Naive B cell (primary cell): ENCODE measurements at regions not wholly inside any gene's neighbourhood (a gene's known extent, or its start where the extent isn't known, plus 50 kb on each side); places are given as distances from the start of the nearest gene placed in this dataset.

Experiments used
- ATAC-seq, 2 donors: fragments of 150-1000 bp; cut with Tn5 transposase; 2 replicates each; pipeline ENCODE4 v1.10.0; 2021; ENCODE audit warnings: low read depth in 2 of 2, mild to moderate bottlenecking in 2 of 2, moderate library complexity in 2 of 2
- DNase-seq: peaks from one replicate; pipeline ENCODE4 v3.0.0; 2022
- H3K27ac Mint-ChIP-seq, 6 donors: one replicate each; pipeline ENCODE4 v1.8.0; 2020 to 2022; ENCODE audit warnings: mild to moderate bottlenecking in 6 of 6, mixed read lengths in 6 of 6, moderate library complexity in 5 of 6, inconsistent platforms in 2 of 6
- H3K27me3 Mint-ChIP-seq, 3 donors: one replicate each; pipeline ENCODE4 v1.8.0; 2021 to 2022; ENCODE audit warnings: mixed read lengths in 3 of 3, mild to moderate bottlenecking in 1 of 3
- H3K36me3 Mint-ChIP-seq, 2 donors: one replicate each; pipeline ENCODE4 v1.8.0; 2020 to 2022; ENCODE audit warnings: mixed read lengths in 2 of 2, inconsistent platforms in 1 of 2, mild to moderate bottlenecking in 1 of 2
- H3K4me1 Mint-ChIP-seq, 3 donors: one replicate each; pipeline ENCODE4 v1.8.0; 2020 to 2022; ENCODE audit warnings: mixed read lengths in 3 of 3, inconsistent platforms in 1 of 3, mild to moderate bottlenecking in 1 of 3, moderate library complexity in 1 of 3
- H3K4me3 Mint-ChIP-seq, 8 donors: one replicate each; pipeline ENCODE4 v1.8.0; 2020 to 2022; ENCODE audit warnings: mild to moderate bottlenecking in 8 of 8, mixed read lengths in 8 of 8, moderate library complexity in 8 of 8, inconsistent platforms in 2 of 8
- H3K9me3 Mint-ChIP-seq, 7 donors: one replicate each; pipeline ENCODE4 v1.8.0; 2020 to 2022; ENCODE audit warnings: mixed read lengths in 7 of 7, mild to moderate bottlenecking in 5 of 7, inconsistent platforms in 2 of 7, moderate library complexity in 1 of 7

DNA sequence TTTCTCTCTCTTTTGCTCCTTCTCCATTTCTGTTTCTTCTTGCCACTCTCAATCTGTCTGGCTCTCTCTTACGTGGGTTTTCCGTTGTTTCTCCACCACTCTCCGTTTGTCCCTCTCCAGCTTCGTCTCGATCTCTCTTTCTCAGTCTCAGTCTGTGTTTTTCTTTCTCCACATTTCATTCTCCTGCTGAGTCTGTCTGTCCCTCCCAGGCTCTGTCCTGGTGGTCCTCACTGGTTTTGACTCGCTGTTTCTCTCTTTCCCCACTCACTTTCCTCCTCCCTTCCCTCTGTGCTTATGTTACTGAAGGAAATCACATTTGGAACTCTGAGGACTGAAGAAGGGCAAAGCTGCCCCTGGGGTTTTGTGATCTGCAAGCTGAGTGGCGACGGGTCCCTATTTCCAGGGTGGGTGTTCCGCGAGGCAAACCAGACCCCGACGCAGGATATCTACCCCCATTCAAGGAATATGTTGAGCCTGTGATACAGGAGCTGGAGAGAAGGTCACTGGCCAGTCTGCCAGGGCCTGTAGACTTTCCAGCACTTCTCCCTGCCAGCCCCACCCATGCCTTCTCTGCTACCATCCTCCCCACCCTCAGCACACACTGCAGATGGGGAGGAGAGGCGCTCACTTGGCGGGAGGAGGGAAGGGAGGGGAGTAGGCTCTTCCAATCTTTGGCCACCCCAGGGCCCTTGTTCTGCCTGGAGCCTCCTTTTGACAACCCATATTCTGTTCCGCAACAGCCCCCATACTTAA is 102.7 kb upstream of the MAP1LC3B2 start:
- Mint-ChIP-seq H3K27me3 (peaks cover 8 to 29% (median 22%) of the 10 kb centered on the region in 3 donors), H3K27ac (peak overlapping the region in 2 of 6 donors; percentile 69 to 81), H3K9me3 (no peaks in the 10 kb centered on the region), H3K36me3 (no peaks in the 10 kb centered on the region), H3K4me3 (peak overlapping the region in 2 of 8 donors; percentile 25 to 37), H3K4me1 (peaks cover 11 to 45% (median 29%) of the 10 kb centered on the region in 3 donors)
- ATAC-seq (no peak), DNase-seq (no peak)

GRCh38 chr12:116458492-116458891 is 100.7 kb upstream of the MAP1LC3B2 start:
- ATAC-seq (no peak), DNase-seq (no peak)
- Mint-ChIP-seq H3K9me3 (no peaks in the 10 kb centered on the region), H3K4me3 (peak overlapping the region in 1 of 8 donors; percentile 54), H3K4me1 (peaks cover 7 to 36% (median 20%) of the 10 kb centered on the region in 3 donors), H3K27ac (no peak overlapping the region), H3K36me3 (no peaks in the 10 kb centered on the region), H3K27me3 (peaks cover 8 to 29% (median 22%) of the 10 kb centered on the region in 3 donors)

GRCh38 chr12:116459011-116459875 is 99.9 kb upstream of the MAP1LC3B2 start:
- H3K36me3 Mint-ChIP-seq: no peaks in the 10 kb centered on the region
- H3K4me1 Mint-ChIP-seq: peaks cover 0 to 28% (median 12%) of the 10 kb centered on the region in 3 donors
- ATAC-seq (peak in 1 of 2 donors; percentile 43), DNase-seq (no peak)
- no peak overlapping the region for H3K4me3 Mint-ChIP-seq
- peaks cover 8 to 29% (median 22%) of the 10 kb centered on the region in 3 donors for H3K27me3 Mint-ChIP-seq
- no peaks in the 10 kb centered on the region for H3K9me3 Mint-ChIP-seq
- peak overlapping the region in 1 of 6 donors; percentile 16 for H3K27ac Mint-ChIP-seq

GRCh38 chr12:116459916-116460663 is 99.1 kb upstream of the MAP1LC3B2 start:
- Mint-ChIP-seq H3K4me1 (peaks cover 0 to 20% (median 4%) of the 10 kb centered on the region in 3 donors), H3K4me3 (no peak overlapping the region), H3K27ac (peak overlapping the region in 2 of 6 donors; percentile 51 to 79), H3K27me3 (peaks cover 8 to 25% (median 21%) of the 10 kb centered on the region in 3 donors), H3K9me3 (no peaks in the 10 kb centered on the region), H3K36me3 (no peaks in the 10 kb centered on the region)
- DNase-seq (no peak), ATAC-seq (no peak)

- Mint-ChIP-seq H3K27ac (no peak overlapping the region), H3K36me3 (no peaks in the 10 kb centered on the region), H3K4me3 (no peak overlapping the region), H3K9me3 (no peaks in the 10 kb centered on the region), H3K4me1 (peaks cover 0 to 17% (median 0%) of the 10 kb centered on the region in 3 donors), H3K27me3 (peaks cover 6 to 20% (median 13%) of the 10 kb centered on the region in 3 donors)
- no peak for DNase-seq
- ATAC-seq: no peak
Measured at GRCh38 chr12:116461060-116461459, 98.1 kb upstream of the MAP1LC3B2 start.

GRCh38 chr12:116463366-116463765 is 95.8 kb upstream of the MAP1LC3B2 start:
- H3K36me3 Mint-ChIP-seq: no peaks in the 10 kb centered on the region
- ATAC-seq: no peak
- H3K4me1 Mint-ChIP-seq: peaks cover 0 to 9% (median 4%) of the 10 kb centered on the region in 3 donors
- no peak for DNase-seq
- no peak overlapping the region for H3K4me3 Mint-ChIP-seq
- H3K27ac Mint-ChIP-seq: no peak overlapping the region
- no peaks in the 10 kb centered on the region for H3K9me3 Mint-ChIP-seq
- no peaks in the 10 kb centered on the region for H3K27me3 Mint-ChIP-seq

- ATAC-seq (no peak), DNase-seq (no peak)
- H3K9me3 Mint-ChIP-seq: no peaks in the 10 kb centered on the region
- H3K27ac Mint-ChIP-seq: no peak overlapping the region
- H3K36me3 Mint-ChIP-seq: no peaks in the 10 kb centered on the region
- H3K4me3 Mint-ChIP-seq: no peak overlapping the region
- peaks cover 0 to 6% (median 5%) of the 10 kb centered on the region in 3 donors for H3K4me1 Mint-ChIP-seq
- H3K27me3 Mint-ChIP-seq: no peaks in the 10 kb centered on the region
Measured at GRCh38 chr12:116465407-116465806, 93.8 kb upstream of the MAP1LC3B2 start.

GRCh38 chr12:116465856-116466255 is 93.3 kb upstream of the MAP1LC3B2 start:
- Mint-ChIP-seq H3K9me3 (no peaks in the 10 kb centered on the region), H3K27me3 (no peaks in the 10 kb centered on the region), H3K4me3 (no peak overlapping the region), H3K36me3 (no peaks in the 10 kb centered on the region), H3K27ac (peak overlapping the region in 1 of 6 donors; percentile 32), H3K4me1 (peaks cover 0 to 6% (median 5%) of the 10 kb centered on the region in 3 donors)
- DNase-seq (no peak), ATAC-seq (no peak)

DNA sequence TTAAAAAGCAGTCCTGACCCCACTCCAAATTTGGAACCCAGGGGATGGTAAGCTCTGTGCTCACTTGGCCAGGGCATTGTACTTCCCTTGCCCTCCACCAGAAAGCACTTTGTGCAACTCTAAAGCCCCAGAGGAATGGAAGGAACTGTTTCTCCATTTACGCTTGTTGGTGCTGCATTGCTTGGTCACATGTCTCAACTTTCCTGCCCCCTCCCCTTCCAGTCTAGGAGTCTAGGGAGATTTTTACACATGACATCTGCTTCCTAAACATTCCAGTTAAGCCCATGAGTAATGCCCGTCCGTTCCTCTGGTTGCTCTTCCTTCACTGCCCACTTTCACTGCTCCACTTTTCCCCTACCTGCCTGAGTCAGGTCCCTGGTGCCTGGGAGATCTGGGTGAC is 92.6 kb upstream of the MAP1LC3B2 start:
- Mint-ChIP-seq H3K4me1 (peaks cover 0 to 6% (median 5%) of the 10 kb centered on the region in 3 donors), H3K4me3 (no peak overlapping the region), H3K36me3 (no peaks in the 10 kb centered on the region), H3K9me3 (no peaks in the 10 kb centered on the region), H3K27me3 (no peaks in the 10 kb centered on the region), H3K27ac (no peak overlapping the region)
- no peak for ATAC-seq
- DNase-seq: no peak

GRCh38 chr12:116469344-116469743 is 89.8 kb upstream of the MAP1LC3B2 start:
- Mint-ChIP-seq H3K27ac (peak overlapping the region in 1 of 6 donors; percentile 52), H3K4me1 (peaks cover 2 to 14% (median 9%) of the 10 kb centered on the region in 3 donors), H3K9me3 (peaks cover 0 to 7% (median 4%) of the 10 kb centered on the region in 7 donors), H3K4me3 (no peak overlapping the region), H3K36me3 (no peaks in the 10 kb centered on the region), H3K27me3 (no peaks in the 10 kb centered on the region)
- no peak for DNase-seq
- no peak for ATAC-seq

DNA sequence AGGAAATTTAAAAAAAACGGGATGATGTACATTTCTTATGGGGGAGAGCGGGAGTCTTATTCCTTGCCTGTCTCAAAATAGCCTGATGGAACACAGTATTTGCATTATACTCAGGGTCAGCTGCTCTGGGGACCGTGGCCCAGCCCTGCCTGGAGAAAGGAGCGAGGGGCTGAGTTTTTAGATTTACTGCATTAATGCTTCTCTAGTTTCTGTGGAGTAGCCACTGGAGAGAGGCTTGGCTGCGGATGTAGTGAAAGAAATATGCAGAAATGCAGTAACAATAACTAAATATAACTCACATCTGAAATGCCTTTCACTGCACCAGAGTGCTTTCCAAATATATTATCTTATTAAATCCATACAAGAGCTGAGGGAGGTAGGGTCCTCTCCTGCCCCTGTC is 87.6 kb upstream of the MAP1LC3B2 start:
- DNase-seq (no peak), ATAC-seq (no peak)
- Mint-ChIP-seq H3K4me1 (peaks cover 2 to 14% (median 11%) of the 10 kb centered on the region in 3 donors), H3K9me3 (peaks cover 0 to 15% (median 8%) of the 10 kb centered on the region in 7 donors), H3K27me3 (no peaks in the 10 kb centered on the region), H3K4me3 (no peak overlapping the region), H3K36me3 (peaks cover 3 to 9% of the 10 kb centered on the region in 2 donors), H3K27ac (no peak overlapping the region)

GRCh38 chr12:116472193-116472592 is 87.0 kb upstream of the MAP1LC3B2 start:
- peaks cover 2 to 11% (median 10%) of the 10 kb centered on the region in 3 donors for H3K4me1 Mint-ChIP-seq
- H3K27ac Mint-ChIP-seq: no peak overlapping the region
- H3K4me3 Mint-ChIP-seq: no peak overlapping the region
- no peak for ATAC-seq
- peaks cover 0 to 18% (median 11%) of the 10 kb centered on the region in 7 donors for H3K9me3 Mint-ChIP-seq
- peaks cover 3 to 10% of the 10 kb centered on the region in 2 donors for H3K36me3 Mint-ChIP-seq
- H3K27me3 Mint-ChIP-seq: no peaks in the 10 kb centered on the region
- no peak for DNase-seq

- no peak overlapping the region for H3K27ac Mint-ChIP-seq
- peaks cover 2 to 11% (median 10%) of the 10 kb centered on the region in 3 donors for H3K4me1 Mint-ChIP-seq
- no peak for ATAC-seq
- H3K4me3 Mint-ChIP-seq: no peak overlapping the region
- peaks cover 3 to 10% of the 10 kb centered on the region in 2 donors for H3K36me3 Mint-ChIP-seq
- no peak for DNase-seq
- H3K9me3 Mint-ChIP-seq: peaks cover 4 to 18% (median 11%) of the 10 kb centered on the region in 7 donors
- peaks cover 0 to 3% (median 0%) of the 10 kb centered on the region in 3 donors for H3K27me3 Mint-ChIP-seq
Measured at GRCh38 chr12:116473416-116473815, 85.8 kb upstream of the MAP1LC3B2 start.
